NOMO-1 treated with dmso at 0.1 percent for 144 hours (cell line): ENCODE measurements at regions not wholly inside any gene's neighbourhood (a gene's known extent, or its start where the extent isn't known, plus 50 kb on each side); places are given as distances from the start of the nearest gene placed in this dataset.
"Not testable (repeated sequence)": the region's sequence is repeated elsewhere in the genome, so short reads cannot be mapped to it uniquely, and the experiment has no call there.

ENCODE experiments used
- DNase-seq: peaks from one replicate; lab custom pipeline; 2025; ENCODE audit not compliant: unreplicated experiment; lab: John Stamatoyannopoulos, UW

DNA sequence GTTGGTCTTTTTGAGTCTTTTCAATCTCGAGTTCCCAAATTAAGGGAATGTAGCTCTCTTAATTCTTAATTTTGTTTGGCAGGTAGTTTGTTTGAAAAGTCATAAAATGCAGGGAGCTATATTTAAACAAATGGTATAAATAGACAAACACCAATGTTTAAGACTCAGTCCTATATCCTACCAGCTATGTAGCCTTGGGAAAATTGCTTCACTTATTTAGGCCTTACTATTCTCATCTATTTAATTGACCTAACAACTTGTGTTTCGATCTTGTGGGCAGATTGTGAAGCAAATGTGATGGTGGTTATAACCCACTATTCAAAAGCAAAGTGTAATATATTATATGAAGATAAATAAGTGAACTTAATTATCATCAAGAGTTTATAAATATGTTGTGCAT, 167.3 kb upstream of the KCTD3 start:
- DNase-seq, result no peak

GRCh38 chr1:215400741-215401140, 166.4 kb upstream of the KCTD3 start:
- DNase-seq, result no peak

DNA sequence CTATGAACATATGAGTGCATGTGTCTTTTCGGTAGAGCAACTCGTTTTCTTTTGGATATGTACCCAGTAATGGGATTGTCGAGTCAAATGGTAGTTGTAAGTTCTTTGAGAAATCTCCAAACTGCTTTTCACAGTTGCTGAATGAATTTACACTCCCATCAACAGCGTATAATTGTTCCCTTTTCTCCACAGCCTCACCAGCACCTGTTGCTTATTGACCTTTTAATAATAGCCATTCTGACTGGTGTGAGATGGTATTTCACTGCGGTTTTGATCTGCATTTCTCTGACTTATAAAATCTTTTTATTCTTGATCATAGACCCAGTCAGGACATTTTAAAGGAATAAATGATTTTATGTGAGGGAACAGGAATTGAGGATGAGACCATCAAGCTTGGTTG, 165.0 kb upstream of the KCTD3 start:
- no peak for DNase-seq

DNA sequence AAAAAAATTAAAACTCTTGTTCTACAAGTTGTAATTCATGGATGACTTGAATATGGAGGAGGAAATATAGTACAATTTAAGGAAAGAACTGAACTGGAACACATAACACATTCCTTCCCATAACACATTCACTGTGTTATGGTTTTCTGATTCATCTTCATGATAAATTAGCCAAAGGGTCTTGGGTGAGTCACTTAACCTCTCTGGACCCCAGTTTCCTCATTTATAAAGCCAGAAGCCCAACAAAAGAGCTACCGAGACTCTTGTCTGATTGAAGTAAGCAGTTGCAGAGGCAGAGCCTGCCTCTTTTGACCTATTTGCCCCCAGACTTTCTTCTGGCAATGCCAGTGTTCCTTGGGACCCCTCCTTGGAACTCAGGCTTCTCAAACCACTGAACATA, 161.9 kb upstream of the KCTD3 start:
- no peak for DNase-seq

GRCh38 chr1:215406927-215407326, 160.2 kb upstream of the KCTD3 start:
- DNase-seq, result no peak

DNA sequence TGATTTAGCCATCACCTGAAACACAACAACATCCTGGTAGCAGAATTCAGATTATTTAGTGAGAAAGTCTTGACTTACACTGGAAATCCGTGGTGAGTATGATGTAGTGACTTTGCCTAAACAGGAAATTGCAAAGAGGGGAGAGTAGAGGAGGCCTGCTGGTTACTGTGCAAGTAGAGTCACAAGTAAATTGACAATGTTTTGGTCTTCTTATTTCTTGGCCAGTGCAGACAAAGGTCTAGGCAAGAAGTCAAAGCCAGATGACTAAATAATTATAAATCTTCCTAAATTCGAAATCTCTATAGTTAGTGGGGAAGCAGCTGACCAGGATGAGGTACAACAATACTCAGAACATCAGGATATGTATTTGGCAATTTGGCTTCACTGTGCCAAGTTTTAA, 159.5 kb upstream of the KCTD3 start:
- DNase-seq, result no peak

DNA sequence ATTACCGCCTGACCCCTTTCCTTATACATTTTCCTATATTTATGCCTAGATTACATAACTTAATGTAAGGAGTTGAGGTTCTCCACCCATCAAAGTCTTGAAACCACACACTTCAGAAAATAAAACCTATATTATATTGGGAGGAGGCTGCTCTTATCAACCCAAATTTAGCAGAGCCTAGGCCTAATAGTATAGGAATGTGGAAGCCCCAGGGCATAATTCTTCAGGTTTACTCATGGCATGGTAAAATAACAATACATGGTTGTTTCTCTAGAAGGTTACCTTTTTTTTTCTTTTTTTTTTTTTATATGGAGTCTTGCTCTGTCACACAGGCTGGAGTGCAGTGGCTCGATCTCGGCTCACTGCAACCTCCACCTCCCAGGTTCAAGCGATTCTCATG, 157.6 kb upstream of the KCTD3 start:
- not testable (repeated sequence) for DNase-seq

GRCh38 chr1:215415521-215415920, 151.6 kb upstream of the KCTD3 start:
- DNase-seq, result not testable (repeated sequence)

DNA sequence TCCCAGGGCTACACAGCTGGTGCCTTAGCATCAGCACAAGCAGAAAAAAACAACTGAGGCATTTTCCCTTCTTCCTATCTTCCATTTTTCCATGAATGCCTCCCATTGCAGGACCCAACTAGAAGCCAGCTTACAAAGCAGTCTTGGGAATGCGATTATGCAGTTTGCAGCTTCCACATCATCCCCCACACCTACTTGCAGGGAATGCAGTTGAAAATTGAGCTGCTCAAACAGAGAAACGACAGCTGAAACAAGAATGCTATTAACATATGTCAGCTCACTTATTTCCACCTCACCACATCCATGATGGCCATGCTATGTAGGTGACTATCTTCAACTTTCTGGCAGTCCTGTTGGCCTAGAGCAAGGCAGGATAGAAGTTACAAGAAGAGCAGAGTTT, 150.6 kb upstream of the KCTD3 start:
- DNase-seq, result no peak

- DNase-seq, result no peak
These were observed 150.0 kb upstream of the KCTD3 start for GRCh38 chr1:215417122-215417521.

- DNase-seq, result no peak
These were observed 148.1 kb upstream of the KCTD3 start for GRCh38 chr1:215418876-215419447.

DNA sequence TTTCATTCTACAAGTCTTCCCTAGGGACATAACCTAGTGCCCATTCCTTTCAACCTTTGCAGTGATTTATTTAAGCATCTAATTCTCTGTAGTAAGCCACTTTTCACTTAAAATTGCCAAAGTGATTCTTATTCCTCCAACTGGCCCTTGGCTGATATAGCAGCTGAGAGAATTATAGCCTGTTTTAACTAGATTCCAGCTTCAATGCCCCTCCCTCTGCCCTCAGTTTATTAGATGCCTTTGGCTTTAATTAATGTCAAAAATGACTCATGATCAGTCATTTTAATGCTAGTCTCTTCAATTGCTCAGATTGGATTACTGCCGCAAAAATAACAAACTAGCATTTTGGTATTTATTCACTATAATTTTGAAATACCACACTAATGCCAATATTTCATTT, 145.4 kb upstream of the KCTD3 start:
- no peak for DNase-seq

- DNase-seq, result no peak
These were observed 143.8 kb upstream of the KCTD3 start for GRCh38 chr1:215423288-215423687.

- no peak for DNase-seq
These were observed 142.0 kb upstream of the KCTD3 start for GRCh38 chr1:215425138-215425537.

- DNase-seq, result no peak
These were observed 141.0 kb upstream of the KCTD3 start for GRCh38 chr1:215426101-215426500.

DNA sequence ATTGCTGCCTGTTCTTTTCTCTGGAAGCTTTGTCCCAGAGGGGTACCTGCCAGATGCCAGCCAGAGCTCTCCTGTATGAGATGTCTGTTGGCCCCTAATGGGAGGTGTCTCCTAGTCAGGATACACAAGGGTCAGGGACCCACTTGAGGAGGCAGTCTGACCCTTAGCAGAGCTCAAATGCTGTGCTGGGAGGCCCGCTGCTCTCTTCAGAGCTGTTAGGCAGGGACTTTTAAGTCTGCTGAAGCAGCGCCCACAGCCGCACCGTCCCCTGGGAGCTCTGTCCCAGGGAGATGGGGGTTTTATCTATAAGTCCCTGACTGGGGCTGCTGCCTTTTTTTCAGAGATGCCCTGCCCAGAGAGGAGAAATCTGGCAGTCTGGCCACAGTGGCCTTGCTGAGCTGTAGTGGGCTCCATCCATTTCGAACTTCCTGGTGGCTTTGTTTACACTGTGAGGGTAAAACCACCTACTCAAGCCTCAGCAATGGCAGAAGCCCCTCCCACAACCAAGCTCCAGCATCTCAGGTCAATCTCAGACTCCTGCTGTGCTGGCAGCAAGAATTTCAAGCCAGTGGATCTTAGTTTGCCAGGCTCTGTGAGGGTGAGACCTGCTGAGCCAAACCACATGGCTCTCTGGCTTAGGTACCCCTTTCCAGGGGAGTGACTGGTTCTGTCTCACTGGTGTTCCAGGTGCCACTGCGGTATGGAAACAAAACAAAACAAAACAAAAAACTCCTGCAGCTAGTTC, 134.4 kb upstream of the KCTD3 start:
- not testable (repeated sequence) for DNase-seq

- DNase-seq, result no peak
These were observed 133.9 kb upstream of the KCTD3 start for GRCh38 chr1:215433237-215433636.

- no peak for DNase-seq
These were observed 127.6 kb upstream of the KCTD3 start for GRCh38 chr1:215439549-215439948.

- DNase-seq, result no peak
These were observed 122.2 kb upstream of the KCTD3 start for GRCh38 chr1:215444715-215445414.

- not testable (repeated sequence) for DNase-seq
These were observed 119.1 kb upstream of the KCTD3 start for GRCh38 chr1:215448014-215448413.

DNA sequence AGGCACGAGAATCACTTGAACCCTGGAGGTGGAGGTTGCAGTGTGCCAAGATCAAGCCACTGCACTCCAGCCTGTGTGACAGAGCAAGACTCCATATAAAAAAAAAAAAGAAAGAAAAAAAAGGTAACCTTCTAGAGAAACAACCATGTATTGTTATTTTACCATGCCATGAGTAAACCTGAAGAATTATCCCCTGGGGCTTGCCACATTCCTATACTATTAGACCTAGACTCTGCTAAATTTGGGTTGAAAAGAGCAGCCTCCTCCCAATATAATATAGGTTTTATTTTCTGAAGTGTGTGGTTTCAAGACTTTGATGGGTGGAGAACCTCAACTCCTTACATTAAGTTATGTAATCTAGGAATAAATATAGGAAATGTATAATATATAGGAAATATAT, 118.0 kb upstream of the KCTD3 start:
- DNase-seq, result not testable (repeated sequence)

DNA sequence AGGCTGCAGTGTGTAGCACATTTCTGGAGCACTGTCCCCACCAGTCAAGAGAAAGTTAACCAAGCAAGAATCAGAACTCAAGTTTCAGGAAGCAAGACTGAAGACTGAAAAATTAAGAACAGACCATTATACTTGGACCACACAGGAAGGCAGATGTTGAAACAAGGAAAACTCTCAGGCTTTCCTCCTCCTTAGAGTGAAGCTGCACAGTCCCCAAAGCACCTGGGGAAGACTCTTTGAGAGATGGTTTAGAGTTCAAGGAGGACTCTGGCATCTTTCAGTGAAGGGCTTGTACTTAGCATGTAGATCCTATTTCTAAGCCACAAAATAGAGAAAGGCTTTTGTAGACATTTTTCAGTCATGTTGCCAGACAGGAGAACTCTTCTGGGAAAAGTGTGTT, 113.7 kb upstream of the KCTD3 start:
- DNase-seq, result no peak
